ENCODE measurements at regions not wholly inside any gene's neighbourhood (a gene's known extent, or its start where the extent isn't known, plus 50 kb on each side); places are given as distances from the start of the nearest gene placed in this dataset.

DNA sequence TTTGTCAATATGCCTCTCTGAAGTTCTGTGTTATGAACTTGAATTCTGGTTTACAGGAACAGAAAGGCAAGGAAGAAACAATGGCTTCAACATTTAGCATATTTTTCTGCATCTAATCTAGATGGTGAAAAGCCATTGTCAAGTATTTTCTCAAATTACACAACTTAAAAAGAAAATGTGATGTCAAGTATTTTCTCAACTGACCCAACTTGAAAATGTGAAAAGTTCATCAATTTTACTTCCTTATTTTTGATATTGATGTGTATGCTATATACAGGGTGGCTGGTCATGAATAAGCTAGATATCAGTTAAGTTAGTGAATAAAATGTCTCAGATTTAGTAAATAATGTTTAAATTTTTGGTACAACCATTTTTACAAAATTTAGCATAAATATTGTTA, 196.7 kb downstream of the ALX1 start:
- no peak overlapping the region for H2AFZ ChIP-seq (ENCODE audit: low read length)
- H3K9me3 ChIP-seq (ENCODE audit: low read length), result no peaks in the 10 kb centered on the region
- no peaks in the 10 kb centered on the region for H3K79me2 ChIP-seq (ENCODE audit: insufficient read depth, low read length)
- TF ChIP-seq, protein P1, sequence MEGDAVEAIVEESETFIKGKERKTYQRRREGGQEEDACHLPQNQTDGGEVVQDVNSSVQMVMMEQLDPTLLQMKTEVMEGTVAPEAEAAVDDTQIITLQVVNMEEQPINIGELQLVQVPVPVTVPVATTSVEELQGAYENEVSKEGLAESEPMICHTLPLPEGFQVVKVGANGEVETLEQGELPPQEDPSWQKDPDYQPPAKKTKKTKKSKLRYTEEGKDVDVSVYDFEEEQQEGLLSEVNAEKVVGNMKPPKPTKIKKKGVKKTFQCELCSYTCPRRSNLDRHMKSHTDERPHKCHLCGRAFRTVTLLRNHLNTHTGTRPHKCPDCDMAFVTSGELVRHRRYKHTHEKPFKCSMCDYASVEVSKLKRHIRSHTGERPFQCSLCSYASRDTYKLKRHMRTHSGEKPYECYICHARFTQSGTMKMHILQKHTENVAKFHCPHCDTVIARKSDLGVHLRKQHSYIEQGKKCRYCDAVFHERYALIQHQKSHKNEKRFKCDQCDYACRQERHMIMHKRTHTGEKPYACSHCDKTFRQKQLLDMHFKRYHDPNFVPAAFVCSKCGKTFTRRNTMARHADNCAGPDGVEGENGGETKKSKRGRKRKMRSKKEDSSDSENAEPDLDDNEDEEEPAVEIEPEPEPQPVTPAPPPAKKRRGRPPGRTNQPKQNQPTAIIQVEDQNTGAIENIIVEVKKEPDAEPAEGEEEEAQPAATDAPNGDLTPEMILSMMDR (IDR thresholded peaks at IDR 0.05; ENCODE audit: low read length), result no peak
- TF ChIP-seq EZH2 (IDR thresholded peaks at IDR 0.05; ENCODE audit: borderline replicate concordance, low read length), result no peak
- H3K4me1 ChIP-seq (ENCODE audit: insufficient read depth, low read length, severe bottlenecking), result no peaks in the 10 kb centered on the region
- H3K9me2 ChIP-seq (ENCODE audit: low read depth, low read length), result no peaks in the 10 kb centered on the region
- H3K36me3 ChIP-seq (ENCODE audit: insufficient read depth, low read length), result no peaks in the 10 kb centered on the region
- no peak overlapping the region for H3K9ac ChIP-seq (ENCODE audit: low read length)
- no peaks in the 10 kb centered on the region for H3F3A ChIP-seq (ENCODE audit: insufficient read depth, low read length)
- no peak overlapping the region for H3K4me2 ChIP-seq (ENCODE audit: low read length)
- H3K27me3 ChIP-seq (ENCODE audit: insufficient read depth, low read length), result no peaks in the 10 kb centered on the region
- no peak overlapping the region for H3K27ac ChIP-seq (ENCODE audit: low read depth, low read length, poor library complexity, severe bottlenecking)
- H4K20me1 ChIP-seq (ENCODE audit: insufficient read depth, low read length), result no peaks in the 10 kb centered on the region
- H3K4me3 ChIP-seq (ENCODE audit: low read depth, low read length, poor library complexity, severe bottlenecking), result no peak overlapping the region

DNA sequence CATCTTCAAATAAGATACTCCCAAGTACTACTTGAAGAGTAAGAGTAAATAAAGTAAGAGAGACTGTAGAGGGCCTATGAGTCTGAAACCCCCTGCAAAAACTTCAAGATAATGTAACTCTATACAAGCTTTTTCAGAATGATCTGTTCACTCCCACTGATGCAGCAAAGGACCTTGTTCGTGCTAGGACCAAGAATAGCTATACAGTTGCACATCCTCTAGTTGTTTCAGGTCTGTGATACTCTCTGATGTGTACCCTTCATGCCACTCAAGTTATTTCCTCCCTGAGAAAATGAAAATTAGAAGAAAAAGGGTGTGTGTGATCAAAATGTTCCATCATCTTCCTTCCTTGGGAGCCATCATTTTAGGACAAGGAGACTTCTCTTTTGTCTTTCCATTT, 204.4 kb downstream of the ALX1 start:
- no peak overlapping the region for H3K4me2 ChIP-seq (ENCODE audit: low read length)
- no peak overlapping the region for H3K9ac ChIP-seq (ENCODE audit: low read length)
- no peaks in the 10 kb centered on the region for H3K9me3 ChIP-seq (ENCODE audit: low read length)
- H3K79me2 ChIP-seq (ENCODE audit: insufficient read depth, low read length), result no peaks in the 10 kb centered on the region
- no peaks in the 10 kb centered on the region for H3K36me3 ChIP-seq (ENCODE audit: insufficient read depth, low read length)
- H3K4me1 ChIP-seq (ENCODE audit: insufficient read depth, low read length, severe bottlenecking), result no peaks in the 10 kb centered on the region
- TF ChIP-seq, protein P1 (IDR thresholded peaks at IDR 0.05; ENCODE audit: low read length), result no peak
- no peak for TF ChIP-seq EZH2 (IDR thresholded peaks at IDR 0.05; ENCODE audit: borderline replicate concordance, low read length)
- H3F3A ChIP-seq (ENCODE audit: insufficient read depth, low read length), result no peaks in the 10 kb centered on the region
- H4K20me1 ChIP-seq (ENCODE audit: insufficient read depth, low read length), result no peaks in the 10 kb centered on the region
- no peak overlapping the region for H3K4me3 ChIP-seq (ENCODE audit: low read depth, low read length, poor library complexity, severe bottlenecking)
- no peak overlapping the region for H2AFZ ChIP-seq (ENCODE audit: low read length)
- H3K27me3 ChIP-seq (ENCODE audit: insufficient read depth, low read length), result no peaks in the 10 kb centered on the region
- no peaks in the 10 kb centered on the region for H3K9me2 ChIP-seq (ENCODE audit: low read depth, low read length)
- H3K27ac ChIP-seq (ENCODE audit: low read depth, low read length, poor library complexity, severe bottlenecking), result no peak overlapping the region

DNA sequence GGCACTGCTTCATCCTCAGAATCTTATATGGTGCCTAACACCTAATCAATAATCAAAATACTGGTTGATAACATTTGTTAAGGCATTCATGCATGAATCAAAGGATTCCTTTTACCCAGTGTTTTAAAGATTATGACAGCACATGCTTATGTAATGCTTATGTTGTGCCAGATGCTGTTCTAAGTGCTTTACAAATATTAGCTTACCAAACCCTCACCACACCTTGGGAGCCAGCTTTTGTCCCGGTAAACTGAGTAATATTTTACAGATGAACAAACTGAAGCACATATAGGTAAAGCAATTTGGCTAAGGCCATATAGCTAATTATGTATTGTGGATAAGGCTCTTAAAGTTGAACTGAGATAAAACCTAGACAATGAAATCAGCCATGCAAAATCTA, 209.2 kb downstream of the ALX1 start:
- TF ChIP-seq, protein P1 (IDR thresholded peaks at IDR 0.05; ENCODE audit: low read length), result no peak
- no peak for TF ChIP-seq EZH2 (IDR thresholded peaks at IDR 0.05; ENCODE audit: borderline replicate concordance, low read length)
- no peaks in the 10 kb centered on the region for H3K9me2 ChIP-seq (ENCODE audit: low read depth, low read length)
- H4K20me1 ChIP-seq (ENCODE audit: insufficient read depth, low read length), result no peaks in the 10 kb centered on the region
- H2AFZ ChIP-seq (ENCODE audit: low read length), result no peak overlapping the region
- no peaks in the 10 kb centered on the region for H3F3A ChIP-seq (ENCODE audit: insufficient read depth, low read length)
- H3K9ac ChIP-seq (ENCODE audit: low read length), result no peak overlapping the region
- H3K4me1 ChIP-seq (ENCODE audit: insufficient read depth, low read length, severe bottlenecking), result no peaks in the 10 kb centered on the region
- no peaks in the 10 kb centered on the region for H3K79me2 ChIP-seq (ENCODE audit: insufficient read depth, low read length)
- H3K9me3 ChIP-seq (ENCODE audit: low read length), result no peaks in the 10 kb centered on the region
- H3K27ac ChIP-seq (ENCODE audit: low read depth, low read length, poor library complexity, severe bottlenecking), result no peak overlapping the region
- H3K4me2 ChIP-seq (ENCODE audit: low read length), result no peak overlapping the region
- H3K27me3 ChIP-seq (ENCODE audit: insufficient read depth, low read length), result no peaks in the 10 kb centered on the region
- H3K4me3 ChIP-seq (ENCODE audit: low read depth, low read length, poor library complexity, severe bottlenecking), result no peak overlapping the region
- H3K36me3 ChIP-seq (ENCODE audit: insufficient read depth, low read length), result no peaks in the 10 kb centered on the region
